H9 (cell line): ENCODE measurements at regions not wholly inside any gene's neighbourhood (a gene's known extent, or its start where the extent isn't known, plus 50 kb on each side); places are given as distances from the start of the nearest gene placed in this dataset.

ENCODE experiments used
- DNase-seq: peaks from one replicate; pipeline ENCODE4 v3.0.0-alpha.2; 2017
- H2AFZ ChIP-seq: one replicate; pipeline ENCODE4 v1.6.1; 2013; ENCODE audit warnings: mild to moderate bottlenecking, low read length, control low read depth, moderate library complexity
- H2AK5ac ChIP-seq: 2 replicates; pipeline ENCODE4 v1.6.1; 2013; ENCODE audit warnings: low read length, control low read depth, mixed read lengths; ENCODE audit not compliant: insufficient read length
- H2BK120ac ChIP-seq: one replicate; pipeline ENCODE4 v1.6.1; 2013; ENCODE audit warnings: low read depth, mild to moderate bottlenecking, low read length, control low read depth, inconsistent platforms; ENCODE audit not compliant: poor library complexity, severe bottlenecking
- H2BK12ac ChIP-seq: 2 replicates; pipeline ENCODE4 v1.6.1; 2013; ENCODE audit warnings: low read length, control low read depth, mixed read lengths, low read depth; ENCODE audit not compliant: insufficient read length
- H2BK15ac ChIP-seq: 2 replicates; pipeline ENCODE4 v1.6.1; 2013; ENCODE audit warnings: low read depth, low read length, control low read depth
- H2BK20ac ChIP-seq: one replicate; pipeline ENCODE4 v1.6.1; 2013; ENCODE audit warnings: low read depth, mild to moderate bottlenecking, low read length, control low read depth, inconsistent platforms; ENCODE audit not compliant: poor library complexity, severe bottlenecking
- H2BK5ac ChIP-seq: 2 replicates; pipeline ENCODE4 v1.6.1; 2013; ENCODE audit warnings: low read length, control low read depth, mixed read lengths; ENCODE audit not compliant: insufficient read length
- H3K14ac ChIP-seq: 2 replicates; pipeline ENCODE4 v1.6.1; 2013; ENCODE audit warnings: low read length, control low read depth; ENCODE audit not compliant: insufficient read depth
- H3K18ac ChIP-seq: 2 replicates; pipeline ENCODE4 v1.6.1; 2013; ENCODE audit warnings: low read depth, mild to moderate bottlenecking, mixed read lengths, low read length, control low read depth; ENCODE audit not compliant: insufficient read length
- H3K23ac ChIP-seq: 2 replicates; pipeline ENCODE4 v1.6.1; 2013; ENCODE audit warnings: low read length, control low read depth, mixed read lengths, low read depth; ENCODE audit not compliant: insufficient read length
- H3K23me2 ChIP-seq: 2 replicates; pipeline ENCODE4 v1.6.1; 2013; ENCODE audit warnings: low read depth, mild to moderate bottlenecking, mixed read lengths, low read length, control low read depth; ENCODE audit not compliant: insufficient read length, poor library complexity, severe bottlenecking
- H3K27ac ChIP-seq: 2 replicates; pipeline ENCODE4 v1.5.1; 2013; ENCODE audit warnings: low read length, control low read depth, mixed read lengths, low read depth; ENCODE audit not compliant: insufficient read length
- H3K27me3 ChIP-seq: 2 replicates; pipeline ENCODE4 v1.6.1; 2013; ENCODE audit warnings: low read length, control low read depth, inconsistent platforms; ENCODE audit not compliant: insufficient read depth
- H3K4ac ChIP-seq: 2 replicates; pipeline ENCODE4 v1.6.1; 2013; ENCODE audit warnings: low read depth, mild to moderate bottlenecking, control low read depth, inconsistent platforms, low read length, moderate library complexity
- H3K4me1 ChIP-seq: 2 replicates; pipeline ENCODE4 v1.6.1; 2013; ENCODE audit warnings: low read length, control low read depth, inconsistent platforms; ENCODE audit not compliant: insufficient read depth
- H3K4me2 ChIP-seq: 2 replicates; pipeline ENCODE4 v1.6.1; 2013; ENCODE audit warnings: low read length, control low read depth, mixed read lengths; ENCODE audit not compliant: insufficient read length, insufficient read depth
- H3K56ac ChIP-seq: 2 replicates; pipeline ENCODE4 v1.6.1; 2013; ENCODE audit warnings: low read depth, mild to moderate bottlenecking, mixed read lengths, low read length, control low read depth; ENCODE audit not compliant: insufficient read length
- H3K79me1 ChIP-seq: 2 replicates; pipeline ENCODE4 v1.6.1; 2013; ENCODE audit warnings: low read depth, mild to moderate bottlenecking, moderate library complexity, low read length, control low read depth, inconsistent platforms; ENCODE audit not compliant: insufficient read depth, poor library complexity, severe bottlenecking
- H3K79me2 ChIP-seq: 2 replicates; pipeline ENCODE4 v1.6.1; 2013; ENCODE audit warnings: low read length, control low read depth, inconsistent platforms; ENCODE audit not compliant: insufficient read depth
- H3K9ac ChIP-seq: 2 replicates; pipeline ENCODE4 v1.6.1; 2013; ENCODE audit warnings: low read length, control low read depth, mixed read lengths; ENCODE audit not compliant: insufficient read length; ENCODE audit errors: extremely low read depth
- H3K9me3 ChIP-seq: one replicate; pipeline ENCODE4 v1.6.1; 2013; ENCODE audit warnings: low read depth, low read length, inconsistent platforms; ENCODE audit not compliant: control insufficient read depth
- H3T11ph ChIP-seq: one replicate; pipeline ENCODE4 v1.6.1; 2013; ENCODE audit warnings: mild to moderate bottlenecking, low read length, control low read depth, inconsistent platforms
- H4K20me1 ChIP-seq: one replicate; pipeline ENCODE4 v1.6.1; 2013; ENCODE audit not compliant: control insufficient read depth, insufficient read length, insufficient read depth
- H4K5ac ChIP-seq: 2 replicates; pipeline ENCODE4 v1.6.1; 2013; ENCODE audit warnings: low read depth, mild to moderate bottlenecking, mixed read lengths, low read length, control low read depth; ENCODE audit not compliant: insufficient read length
- H4K8ac ChIP-seq: replicated peaks from 2 replicates; pipeline ENCODE4 v1.6.1; 2013; ENCODE audit warnings: low read length, control low read depth, mixed read lengths, low read depth; ENCODE audit not compliant: insufficient read length
- H4K91ac ChIP-seq: 2 replicates; pipeline ENCODE4 v1.6.1; 2013; ENCODE audit warnings: low read depth, mild to moderate bottlenecking, moderate library complexity, mixed read lengths, low read length, control low read depth; ENCODE audit not compliant: insufficient read length
- H3K27ac Mint-ChIP-seq, 3 experiments: 2 replicates in 2 of 3; 3 replicates in 1 of 3; pipeline ENCODE4 v1.8.0; 2020 to 2021; ENCODE audit warnings: mixed read lengths in 3 of 3, mild to moderate bottlenecking in 1 of 3, moderate library complexity in 1 of 3
- H3K27me3 Mint-ChIP-seq: 2 replicates; pipeline ENCODE4 v1.8.0; 2021; ENCODE audit warnings: low read depth, mild to moderate bottlenecking, moderate library complexity, mixed read lengths
- H3K36me3 Mint-ChIP-seq, 3 experiments: 2 replicates in 2 of 3; 3 replicates in 1 of 3; pipeline ENCODE4 v1.8.0; 2020 to 2021; ENCODE audit warnings: low read depth in 3 of 3, mixed read lengths in 3 of 3; ENCODE audit not compliant: insufficient read depth in 1 of 3
- H3K4me1 Mint-ChIP-seq, 2 experiments: 2 replicates each; pipeline ENCODE4 v1.8.0; 2020; ENCODE audit warnings: mixed read lengths in 2 of 2
- H3K4me3 Mint-ChIP-seq, 2 experiments: 2 replicates in 1 of 2; 3 replicates in 1 of 2; pipeline ENCODE4 v1.8.0; 2020 to 2021; ENCODE audit warnings: mild to moderate bottlenecking in 2 of 2, mixed read lengths in 2 of 2, moderate library complexity in 1 of 2
- H3K9me3 Mint-ChIP-seq, 2 experiments: 2 replicates in 1 of 2; 3 replicates in 1 of 2; pipeline ENCODE4 v1.8.0; 2020; ENCODE audit warnings: mild to moderate bottlenecking in 2 of 2, mixed read lengths in 2 of 2, moderate library complexity in 1 of 2
- CTCF ChIP-seq: fragments of 200-600 bp; sonication (generic); conservative IDR thresholded peaks from 3 replicates; pipeline ENCODE4 v1.8.0; 2021; ENCODE audit warnings: antibody characterized with exemption, mild to moderate bottlenecking

GRCh38 chr2:41152318-41152717 lies 700.4 kb upstream of the SLC8A1 start:
- H2BK120ac ChIP-seq, result no peak overlapping the region
- no peaks in the 10 kb centered on the region for H4K20me1 ChIP-seq
- H4K91ac ChIP-seq, result no peak overlapping the region
- no peak overlapping the region for H4K5ac ChIP-seq
- Mint-ChIP-seq H3K4me3 (no peak overlapping the region), H3K9me3 (no peaks in the 10 kb centered on the region; a peak in 1 of 5 replicates), H3K36me3 (0 out of 7 replicates have a peak, but pooled peaks cover 0 to 6% (median 0%) of the 10 kb centered on the region in 3 experiments), H3K4me1 (no peaks in the 10 kb centered on the region), H3K27ac (no peak overlapping the region), H3K27me3 (no peaks in the 10 kb centered on the region)
- no peaks in the 10 kb centered on the region for H3K23me2 ChIP-seq
- H3K14ac ChIP-seq, result no peak overlapping the region
- no peak overlapping the region for H2BK20ac ChIP-seq
- H3K4ac ChIP-seq, result no peak overlapping the region
- H3K23ac ChIP-seq, result no peak overlapping the region
- H3K56ac ChIP-seq, result no peak overlapping the region
- H2BK12ac ChIP-seq, result no peak overlapping the region
- H2AFZ ChIP-seq, result no peak overlapping the region
- no peaks in the 10 kb centered on the region for H3K79me2 ChIP-seq
- H3K4me2 ChIP-seq, result no peak overlapping the region
- no peak overlapping the region for H3K27ac ChIP-seq
- no peaks in the 10 kb centered on the region for H3K4me1 ChIP-seq
- no peaks in the 10 kb centered on the region for H3K27me3 ChIP-seq
- H3K9me3 ChIP-seq, result no peaks in the 10 kb centered on the region
- no peak overlapping the region for H3K9ac ChIP-seq
- no peak overlapping the region for H2AK5ac ChIP-seq
- no peak overlapping the region for H3T11ph ChIP-seq
- no peaks in the 10 kb centered on the region for H3K79me1 ChIP-seq
- no peak overlapping the region for H3K18ac ChIP-seq
- no peak for TF ChIP-seq CTCF
- H2BK15ac ChIP-seq, result no peak overlapping the region
- H4K8ac ChIP-seq, result no peak overlapping the region
- no peak for DNase-seq
- H2BK5ac ChIP-seq, result no peak overlapping the region
